Spleen (tissue), 7 donors: ENCODE measurements at regions not wholly inside any gene's neighbourhood (a gene's known extent, or its start where the extent isn't known, plus 50 kb on each side); places are given as distances from the start of the nearest gene placed in this dataset.

Experiments used
- POLR2AphosphoS5 ChIP-seq, 3 donors: sonication (generic); formaldehyde crosslinking; IDR thresholded peaks; one replicate each; pipeline ENCODE4 v1.5.1; 2017; ENCODE audit warnings: antibody characterized with exemption in 3 of 3
- TF ChIP-seq, protein P1 (sequence below), 11 experiments: fragments of 200-600 bp in 7 of 11; fragments of 450-650 bp in 4 of 11; sonication (generic) in 4 of 11; IDR thresholded peaks in 8 of 11; conservative IDR thresholded peaks in 3 of 11; 1 replicate in 7 of 11; 2 replicates in 4 of 11; pipeline versions ENCODE4 v1.4.0 to v1.8.0; 2016 to 2021; ENCODE audit warnings: antibody characterized with exemption in 11 of 11, inconsistent platforms in 4 of 11, mild to moderate bottlenecking in 1 of 11
- donor health status: DM: no; HTN: no; CAD: no; lungs with moderate emphysema.
- donor health status: DM: no; HTN: no; CAD: no.
- donor health status: DM: no; HTN: no; CAD: no.

DNA sequence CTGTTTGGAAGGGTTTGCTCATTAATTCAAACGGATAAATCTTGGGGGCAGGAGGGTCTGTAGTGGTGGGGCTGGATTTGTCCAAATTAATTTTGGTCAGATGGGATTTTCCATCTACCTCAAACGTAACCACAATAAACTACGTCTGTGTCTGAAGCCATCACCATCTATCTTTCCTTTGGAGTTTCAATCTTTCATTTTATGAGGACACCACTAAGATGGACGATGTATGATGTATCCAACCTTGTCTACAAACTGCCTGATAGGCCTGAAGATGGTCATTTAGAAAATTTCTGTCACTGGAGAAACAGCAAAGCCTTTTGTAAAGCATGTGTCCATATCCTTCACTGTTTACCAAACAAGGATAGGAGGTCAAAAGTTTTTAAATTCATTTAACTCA is 138.6 kb upstream of the MARCKS start:
- TF ChIP-seq POLR2AphosphoS5 (IDR thresholded peaks at IDR 0.05) = no peak
- TF ChIP-seq, protein P1, sequence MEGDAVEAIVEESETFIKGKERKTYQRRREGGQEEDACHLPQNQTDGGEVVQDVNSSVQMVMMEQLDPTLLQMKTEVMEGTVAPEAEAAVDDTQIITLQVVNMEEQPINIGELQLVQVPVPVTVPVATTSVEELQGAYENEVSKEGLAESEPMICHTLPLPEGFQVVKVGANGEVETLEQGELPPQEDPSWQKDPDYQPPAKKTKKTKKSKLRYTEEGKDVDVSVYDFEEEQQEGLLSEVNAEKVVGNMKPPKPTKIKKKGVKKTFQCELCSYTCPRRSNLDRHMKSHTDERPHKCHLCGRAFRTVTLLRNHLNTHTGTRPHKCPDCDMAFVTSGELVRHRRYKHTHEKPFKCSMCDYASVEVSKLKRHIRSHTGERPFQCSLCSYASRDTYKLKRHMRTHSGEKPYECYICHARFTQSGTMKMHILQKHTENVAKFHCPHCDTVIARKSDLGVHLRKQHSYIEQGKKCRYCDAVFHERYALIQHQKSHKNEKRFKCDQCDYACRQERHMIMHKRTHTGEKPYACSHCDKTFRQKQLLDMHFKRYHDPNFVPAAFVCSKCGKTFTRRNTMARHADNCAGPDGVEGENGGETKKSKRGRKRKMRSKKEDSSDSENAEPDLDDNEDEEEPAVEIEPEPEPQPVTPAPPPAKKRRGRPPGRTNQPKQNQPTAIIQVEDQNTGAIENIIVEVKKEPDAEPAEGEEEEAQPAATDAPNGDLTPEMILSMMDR (IDR thresholded peaks at IDR 0.05 in 8 of 11, conservative IDR thresholded peaks at IDR 0.05 in 3 of 11) = no peak
